ENCODE measurements at regions not wholly inside any gene's neighbourhood (a gene's known extent, or its start where the extent isn't known, plus 50 kb on each side); places are given as distances from the start of the nearest gene placed in this dataset.

- TF ChIP-seq EZH2phosphoT487 (IDR thresholded peaks at IDR 0.05; ENCODE audit: borderline replicate concordance, low read depth, low read length) (no peak), CTCF (conservative IDR thresholded peaks at IDR 0.05; ENCODE audit: low read length) (no peak)
These were observed 116.1 kb upstream of the TLE3 start for GRCh38 chr15:70213794-70214193.

Measured in OCI-LY7 (cell line).